ENCODE measurements at regions not wholly inside any gene's neighbourhood (a gene's known extent, or its start where the extent isn't known, plus 50 kb on each side); places are given as distances from the start of the nearest gene placed in this dataset.

- DNase-seq (ENCODE audit: insufficient read length, low spot score, missing footprints), result no peak
- Histone ChIP-seq H3K79me2 (ENCODE audit: insufficient read depth, low read length) (no peaks in the 10 kb centered on the region), H3K4me1 (ENCODE audit: insufficient read depth, low read length) (peaks cover 8% of the 10 kb centered on the region), H2AFZ (ENCODE audit: low read length) (no peak overlapping the region), H3K36me3 (ENCODE audit: insufficient read depth, low read length) (no peaks in the 10 kb centered on the region), H3K27me3 (ENCODE audit: insufficient read depth, low read length) (no peaks in the 10 kb centered on the region), H4K20me1 (ENCODE audit: insufficient read depth, low read length) (no peaks in the 10 kb centered on the region), H3K9me3 (ENCODE audit: low read depth, low read length) (no peaks in the 10 kb centered on the region), H3K27ac (ENCODE audit: low read depth, low read length) (no peak overlapping the region), H3K4me2 (ENCODE audit: insufficient read depth, low read length) (no peak overlapping the region), H3K4me3 (ENCODE audit: insufficient read depth, low read length) (no peak overlapping the region)
- no peak for TF ChIP-seq CTCF (IDR thresholded peaks at IDR 0.05; ENCODE audit: extremely low read depth, low read depth, low read length)
Observed at GRCh38 chr2:37441055-37441454, 96.6 kb downstream of the QPCT start.

GRCh38 chr2:37443082-37443481 is 98.7 kb downstream of the QPCT start:
- Histone ChIP-seq H3K9me3 (ENCODE audit: low read depth, low read length) (no peaks in the 10 kb centered on the region), H3K36me3 (ENCODE audit: insufficient read depth, low read length) (no peaks in the 10 kb centered on the region), H3K27me3 (ENCODE audit: insufficient read depth, low read length) (no peaks in the 10 kb centered on the region), H3K27ac (ENCODE audit: low read depth, low read length) (no peak overlapping the region), H3K4me3 (ENCODE audit: insufficient read depth, low read length) (no peak overlapping the region), H3K4me2 (ENCODE audit: insufficient read depth, low read length) (no peak overlapping the region), H3K79me2 (ENCODE audit: insufficient read depth, low read length) (no peaks in the 10 kb centered on the region), H4K20me1 (ENCODE audit: insufficient read depth, low read length) (no peaks in the 10 kb centered on the region), H2AFZ (ENCODE audit: low read length) (no peak overlapping the region), H3K4me1 (ENCODE audit: insufficient read depth, low read length) (no peaks in the 10 kb centered on the region)
- no peak for DNase-seq (ENCODE audit: insufficient read length, low spot score, missing footprints)
- TF ChIP-seq CTCF (IDR thresholded peaks at IDR 0.05; ENCODE audit: extremely low read depth, low read depth, low read length), result no peak

GRCh38 chr2:37447446-37447845 is 103.0 kb downstream of the QPCT start:
- DNase-seq (ENCODE audit: insufficient read length, low spot score, missing footprints), result no peak

More at GRCh38 chr2:37447446-37447845, 103.0 kb downstream of the QPCT start:
- Histone ChIP-seq H3K4me2 (ENCODE audit: insufficient read depth, low read length) (no peak overlapping the region), H3K4me3 (ENCODE audit: insufficient read depth, low read length) (no peak overlapping the region), H2AFZ (ENCODE audit: low read length) (no peak overlapping the region), H3K79me2 (ENCODE audit: insufficient read depth, low read length) (no peaks in the 10 kb centered on the region), H3K9me3 (ENCODE audit: low read depth, low read length) (no peaks in the 10 kb centered on the region), H3K27me3 (ENCODE audit: insufficient read depth, low read length) (no peaks in the 10 kb centered on the region), H3K27ac (ENCODE audit: low read depth, low read length) (no peak overlapping the region), H3K36me3 (ENCODE audit: insufficient read depth, low read length) (no peaks in the 10 kb centered on the region), H3K4me1 (ENCODE audit: insufficient read depth, low read length) (peaks cover 24% of the 10 kb centered on the region), H4K20me1 (ENCODE audit: insufficient read depth, low read length) (no peaks in the 10 kb centered on the region)
- no peak for TF ChIP-seq CTCF (IDR thresholded peaks at IDR 0.05; ENCODE audit: extremely low read depth, low read depth, low read length)

Data from osteoblast (primary cell).